Fibroblast of villous mesenchyme (primary cell): ENCODE measurements at regions not wholly inside any gene's neighbourhood (a gene's known extent, or its start where the extent isn't known, plus 50 kb on each side); places are given as distances from the start of the nearest gene placed in this dataset.
"Not testable (repeated sequence)": the region's sequence is repeated elsewhere in the genome, so short reads cannot be mapped to it uniquely, and the experiment has no call there.

ENCODE experiments used
- DNase-seq: peaks from one replicate; pipeline ENCODE4 v3.0.0-alpha.2; 2010; ENCODE audit warnings: low read depth
- H3K4me3 ChIP-seq: 2 replicates; pipeline ENCODE4 v1.5.1; 2011; ENCODE audit warnings: low read depth, mild to moderate bottlenecking, low read length
- TF ChIP-seq, protein P1 (sequence below): IDR thresholded peaks from 2 replicates; pipeline ENCODE4 v1.5.1; 2012; ENCODE audit warnings: low read depth, mild to moderate bottlenecking, low read length; ENCODE audit not compliant: insufficient read depth

DNA sequence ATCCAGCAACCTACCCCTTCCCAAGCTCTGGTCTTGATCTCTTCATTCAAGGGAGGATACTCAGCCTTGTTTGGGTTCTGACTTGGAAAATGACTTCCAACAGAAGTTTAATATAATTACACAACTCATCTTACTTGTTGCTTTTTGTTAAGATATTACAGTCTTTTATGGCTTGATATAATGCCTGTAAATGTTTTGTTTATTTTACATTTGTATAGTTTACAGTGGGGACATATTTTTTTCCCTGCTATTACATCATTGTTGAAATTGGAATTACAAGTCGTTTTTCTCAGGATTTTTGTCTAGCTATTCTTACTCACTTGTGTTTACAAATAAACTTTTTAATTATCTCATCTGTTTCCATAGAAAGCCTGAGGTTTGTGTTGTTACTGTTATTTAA lies 436.0 kb downstream of the CNTNAP4 start:
- TF ChIP-seq, protein P1, sequence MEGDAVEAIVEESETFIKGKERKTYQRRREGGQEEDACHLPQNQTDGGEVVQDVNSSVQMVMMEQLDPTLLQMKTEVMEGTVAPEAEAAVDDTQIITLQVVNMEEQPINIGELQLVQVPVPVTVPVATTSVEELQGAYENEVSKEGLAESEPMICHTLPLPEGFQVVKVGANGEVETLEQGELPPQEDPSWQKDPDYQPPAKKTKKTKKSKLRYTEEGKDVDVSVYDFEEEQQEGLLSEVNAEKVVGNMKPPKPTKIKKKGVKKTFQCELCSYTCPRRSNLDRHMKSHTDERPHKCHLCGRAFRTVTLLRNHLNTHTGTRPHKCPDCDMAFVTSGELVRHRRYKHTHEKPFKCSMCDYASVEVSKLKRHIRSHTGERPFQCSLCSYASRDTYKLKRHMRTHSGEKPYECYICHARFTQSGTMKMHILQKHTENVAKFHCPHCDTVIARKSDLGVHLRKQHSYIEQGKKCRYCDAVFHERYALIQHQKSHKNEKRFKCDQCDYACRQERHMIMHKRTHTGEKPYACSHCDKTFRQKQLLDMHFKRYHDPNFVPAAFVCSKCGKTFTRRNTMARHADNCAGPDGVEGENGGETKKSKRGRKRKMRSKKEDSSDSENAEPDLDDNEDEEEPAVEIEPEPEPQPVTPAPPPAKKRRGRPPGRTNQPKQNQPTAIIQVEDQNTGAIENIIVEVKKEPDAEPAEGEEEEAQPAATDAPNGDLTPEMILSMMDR, result no peak
- no peak overlapping the region for H3K4me3 ChIP-seq
- no peak for DNase-seq

DNA sequence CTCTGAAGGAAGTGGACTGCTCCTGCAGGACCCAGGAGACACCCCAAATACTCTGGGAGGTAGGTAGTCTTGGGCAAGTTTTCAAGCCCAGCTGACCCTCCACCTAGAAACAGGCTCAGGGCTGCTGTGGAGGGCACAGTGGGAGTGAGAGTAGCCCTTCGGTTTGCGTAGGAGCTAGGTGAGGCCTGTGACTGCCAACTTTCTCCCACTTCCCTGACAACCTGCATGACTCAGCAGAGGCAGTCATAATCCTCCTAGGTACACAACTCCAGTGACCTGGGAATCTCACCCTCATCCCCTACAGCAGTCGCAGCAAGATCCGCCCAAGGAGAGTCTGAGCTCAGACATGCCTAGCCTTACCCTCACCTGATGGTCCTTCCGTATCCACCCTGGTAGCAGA lies 439.1 kb downstream of the CNTNAP4 start:
- DNase-seq, H3K4me3 ChIP-seq: not testable (repeated sequence)

DNA sequence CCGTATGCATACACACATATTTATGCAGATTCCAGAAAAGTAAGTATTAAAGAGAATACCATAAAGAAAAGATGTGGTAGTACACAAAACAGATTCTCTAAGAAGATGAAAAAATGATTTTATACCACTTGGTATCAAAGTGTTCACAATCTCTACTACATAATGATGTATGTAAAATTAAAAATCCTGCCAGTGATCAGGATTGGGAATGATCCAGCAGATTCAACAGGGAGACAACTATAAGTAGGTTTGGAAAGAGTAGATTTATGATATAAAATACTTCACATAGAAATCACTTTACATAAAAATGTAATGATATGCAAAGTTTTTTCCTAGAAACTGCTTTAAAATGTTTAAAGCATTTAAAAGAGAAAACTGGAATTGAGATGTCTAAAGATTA lies 447.0 kb downstream of the CNTNAP4 start:
- DNase-seq, result no peak
- no peak overlapping the region for H3K4me3 ChIP-seq
- TF ChIP-seq, protein P1, result no peak

DNA sequence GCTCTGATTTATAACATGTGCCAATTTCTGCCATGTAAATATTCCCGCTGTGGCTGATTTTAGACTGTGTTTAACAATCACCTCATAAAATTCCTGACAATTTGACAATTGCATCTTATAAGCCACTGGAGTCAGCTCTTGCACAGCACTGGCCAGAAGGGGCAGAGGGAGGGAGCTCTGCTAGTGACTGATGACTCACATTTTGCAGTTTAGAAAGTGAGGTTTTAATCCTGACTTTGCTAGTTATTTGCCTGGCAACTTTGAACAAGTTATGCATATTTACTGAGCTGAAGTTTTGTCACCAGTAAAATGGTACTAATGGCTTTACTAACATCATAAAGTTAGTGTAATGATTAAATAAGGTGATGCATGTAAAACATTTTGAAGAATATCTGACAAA lies 452.3 kb downstream of the CNTNAP4 start:
- TF ChIP-seq, protein P1, result no peak
- H3K4me3 ChIP-seq, result no peak overlapping the region
- DNase-seq, result no peak

DNA sequence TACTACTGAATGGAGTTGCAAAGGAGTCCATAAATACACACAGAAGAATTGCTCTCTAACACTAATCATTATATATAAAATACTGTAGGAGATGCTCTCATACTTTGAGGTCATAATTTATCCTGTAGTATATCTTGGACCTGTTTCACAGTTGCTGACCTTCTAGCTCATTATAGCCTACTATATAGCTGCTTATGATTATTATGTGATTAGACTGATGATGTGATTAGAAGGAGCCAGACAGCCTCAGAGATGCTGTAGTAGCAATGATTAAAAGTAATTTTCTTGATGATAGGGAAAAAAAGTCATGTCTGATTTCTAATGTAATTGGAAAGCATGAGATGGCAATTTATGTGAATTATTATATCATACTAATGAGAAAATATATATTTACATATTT lies 455.7 kb downstream of the CNTNAP4 start:
- no peak overlapping the region for H3K4me3 ChIP-seq
- DNase-seq, result no peak
- TF ChIP-seq, protein P1, result no peak

DNA sequence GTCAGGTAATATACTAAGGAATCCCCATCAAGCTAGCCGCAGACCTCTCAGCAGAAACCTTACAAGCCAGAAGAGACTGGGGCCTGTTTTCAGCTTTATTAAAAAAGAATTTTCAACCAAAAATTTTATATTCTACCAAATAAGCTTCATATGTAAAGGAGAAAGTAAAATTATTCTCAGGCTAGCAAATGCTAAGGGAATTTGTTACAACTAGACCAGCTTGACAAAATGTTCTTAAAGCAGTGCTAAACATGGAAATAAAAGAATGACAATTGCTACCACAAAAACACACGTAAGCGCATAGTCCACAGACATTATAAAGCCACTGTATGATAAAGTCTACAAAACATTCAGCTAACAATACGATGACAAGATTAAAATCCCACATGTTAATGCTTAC lies 449.4 kb upstream of the MON1B start:
- TF ChIP-seq, protein P1, result no peak
- no peak overlapping the region for H3K4me3 ChIP-seq
- DNase-seq, result no peak

DNA sequence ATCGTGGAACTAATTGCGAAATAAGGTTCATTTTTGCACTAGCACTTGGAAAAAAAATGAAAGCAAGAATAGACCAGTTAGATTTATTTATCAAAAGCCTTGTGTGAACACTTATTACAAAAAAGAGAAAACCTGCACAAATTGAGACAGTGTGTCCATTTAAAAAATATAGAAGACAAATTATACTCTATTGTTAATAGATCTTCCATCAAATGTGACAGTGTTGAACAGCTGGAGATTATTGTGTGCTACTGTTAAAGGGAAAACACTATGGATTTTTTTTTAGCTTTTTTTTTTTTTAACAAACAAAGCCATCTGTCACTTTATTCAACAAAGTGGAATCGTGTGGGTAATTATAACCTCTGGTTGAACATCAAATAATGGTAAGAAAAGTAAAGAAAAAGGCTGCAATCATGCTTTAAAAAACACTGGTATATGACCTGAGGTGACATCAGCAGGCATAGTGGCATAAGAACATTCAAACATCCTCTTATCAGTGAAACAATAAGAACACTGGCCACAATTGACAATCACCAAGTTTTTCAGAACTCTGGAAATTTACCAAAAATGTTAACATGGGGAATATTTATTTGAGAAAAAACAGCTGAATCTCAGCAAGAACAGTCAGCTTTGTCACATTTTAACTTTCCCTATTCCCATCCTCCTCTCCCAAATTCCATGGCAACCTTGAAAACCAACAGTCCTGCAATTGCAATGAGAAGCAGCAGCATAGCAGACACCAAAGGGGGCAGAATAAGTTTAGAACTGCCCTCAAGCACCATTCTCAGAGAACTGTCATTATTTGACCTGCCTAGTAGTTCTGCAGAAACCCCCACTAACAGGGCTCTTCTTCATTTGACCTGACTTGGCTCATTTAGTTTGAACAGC lies 442.3 kb upstream of the MON1B start:
- DNase-seq, result no peak
- no peak overlapping the region for H3K4me3 ChIP-seq
- TF ChIP-seq, protein P1, result no peak
